ENCODE measurements at regions not wholly inside any gene's neighbourhood (a gene's known extent, or its start where the extent isn't known, plus 50 kb on each side); places are given as distances from the start of the nearest gene placed in this dataset.

GRCh38 chr2:174697255-174697654 is 67.0 kb downstream of the CHRNA1 start:
- peak; percentile 49 for DNase-seq (ENCODE audit: low spot score)
- H3K27ac Mint-ChIP-seq = no peak overlapping the region

DNA sequence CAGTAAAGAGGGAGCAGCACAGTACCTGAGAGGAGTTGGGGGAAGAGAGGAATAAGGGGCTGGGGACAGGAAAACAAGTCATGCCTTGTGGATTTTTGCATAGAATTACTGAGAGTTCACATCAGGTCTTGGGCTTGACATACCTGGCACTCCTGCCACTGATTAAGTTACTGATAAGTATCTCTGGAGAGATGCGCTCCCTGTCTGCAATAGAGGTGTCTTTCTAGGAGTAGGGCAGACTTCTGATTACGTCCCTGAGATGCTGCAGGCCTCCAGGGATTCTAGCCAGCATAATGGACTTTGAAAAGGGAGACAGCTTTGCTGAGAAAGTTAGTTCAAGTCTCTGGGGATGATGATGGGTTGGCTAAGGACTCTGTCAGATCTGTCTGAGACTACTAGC is 69.4 kb downstream of the CHRNA1 start:
- Mint-ChIP-seq H3K4me3 (no peak overlapping the region), H3K27me3 (ENCODE audit: low read depth) (peaks cover 24% of the 10 kb centered on the region), H3K27ac (no peak overlapping the region), H3K9me3 (no peaks in the 10 kb centered on the region), H3K36me3 (ENCODE audit: low read depth) (no peaks in the 10 kb centered on the region), H3K4me1 (ENCODE audit: low read depth) (peaks cover 2% of the 10 kb centered on the region)
- no peak for DNase-seq (ENCODE audit: low spot score)

More at GRCh38 chr2:174697255-174697654, 67.0 kb downstream of the CHRNA1 start:
- H3K36me3 Mint-ChIP-seq (ENCODE audit: low read depth) = no peaks in the 10 kb centered on the region
- H3K27me3 Mint-ChIP-seq (ENCODE audit: low read depth) = peaks cover 27% of the 10 kb centered on the region
- H3K4me1 Mint-ChIP-seq (ENCODE audit: low read depth) = peaks cover 2% of the 10 kb centered on the region
- H3K9me3 Mint-ChIP-seq = no peaks in the 10 kb centered on the region
- no peak overlapping the region for H3K4me3 Mint-ChIP-seq

DNA sequence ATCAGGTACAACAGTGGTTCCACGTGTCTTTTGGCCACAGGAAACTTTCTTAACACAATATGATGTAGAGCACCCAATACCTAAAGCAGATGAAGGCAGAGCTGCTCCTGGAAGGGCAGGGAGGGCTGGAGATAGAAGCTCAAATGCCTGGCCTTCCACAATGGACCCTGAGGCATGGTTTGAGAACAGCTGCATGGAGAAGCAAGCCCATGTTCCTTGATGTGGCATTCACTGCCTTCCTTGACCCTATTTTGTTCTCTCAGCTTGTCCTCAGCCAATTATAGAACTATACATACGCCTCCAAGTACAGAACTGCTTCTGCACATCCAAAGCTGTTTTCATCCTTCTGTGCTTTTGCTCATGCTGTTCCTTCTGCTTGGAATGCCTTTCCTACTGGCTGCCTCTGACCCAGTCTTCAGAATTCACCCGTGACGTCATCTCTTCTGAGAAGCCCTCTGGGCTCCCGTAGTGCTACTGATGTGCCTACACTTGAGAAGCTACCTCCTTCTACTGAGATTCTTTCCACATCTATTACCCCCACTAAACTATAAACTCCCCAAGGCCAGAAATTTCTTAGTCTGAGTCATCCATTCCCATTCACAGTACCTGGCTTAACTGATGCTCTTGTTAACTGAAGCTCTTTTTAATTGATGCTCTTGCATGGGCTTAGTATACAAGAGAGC is 69.9 kb downstream of the CHRNA1 start:
- Mint-ChIP-seq H3K4me3 (no peak overlapping the region), H3K4me1 (ENCODE audit: low read depth) (peaks cover 2% of the 10 kb centered on the region), H3K9me3 (no peaks in the 10 kb centered on the region), H3K36me3 (ENCODE audit: low read depth) (no peaks in the 10 kb centered on the region), H3K27ac (no peak overlapping the region), H3K27me3 (ENCODE audit: low read depth) (peaks cover 24% of the 10 kb centered on the region)
- DNase-seq (ENCODE audit: low spot score) = no peak

GRCh38 chr2:174693344-174693743 is 70.9 kb downstream of the CHRNA1 start:
- Mint-ChIP-seq H3K27me3 (ENCODE audit: low read depth) (peaks cover 24% of the 10 kb centered on the region), H3K4me3 (no peak overlapping the region), H3K36me3 (ENCODE audit: low read depth) (no peaks in the 10 kb centered on the region), H3K9me3 (no peaks in the 10 kb centered on the region), H3K27ac (no peak overlapping the region), H3K4me1 (ENCODE audit: low read depth) (peaks cover 2% of the 10 kb centered on the region)
- DNase-seq (ENCODE audit: low spot score) = no peak

GRCh38 chr2:174692256-174692919 is 71.9 kb downstream of the CHRNA1 start:
- DNase-seq (ENCODE audit: low spot score) = no peak
- Mint-ChIP-seq H3K27me3 (ENCODE audit: low read depth) (peaks cover 24% of the 10 kb centered on the region), H3K9me3 (no peaks in the 10 kb centered on the region), H3K4me3 (no peak overlapping the region), H3K27ac (no peak overlapping the region), H3K36me3 (ENCODE audit: low read depth) (no peaks in the 10 kb centered on the region), H3K4me1 (ENCODE audit: low read depth) (peaks cover 7% of the 10 kb centered on the region)

GRCh38 chr2:174691201-174691779 is 73.0 kb downstream of the CHRNA1 start:
- H3K27ac Mint-ChIP-seq = no peak overlapping the region
- H3K9me3 Mint-ChIP-seq = no peaks in the 10 kb centered on the region
- peaks cover 8% of the 10 kb centered on the region for H3K4me1 Mint-ChIP-seq (ENCODE audit: low read depth)
- H3K36me3 Mint-ChIP-seq (ENCODE audit: low read depth) = no peaks in the 10 kb centered on the region
- no peak for DNase-seq (ENCODE audit: low spot score)
- H3K4me3 Mint-ChIP-seq = no peak overlapping the region
- peaks cover 20% of the 10 kb centered on the region for H3K27me3 Mint-ChIP-seq (ENCODE audit: low read depth)

DNA sequence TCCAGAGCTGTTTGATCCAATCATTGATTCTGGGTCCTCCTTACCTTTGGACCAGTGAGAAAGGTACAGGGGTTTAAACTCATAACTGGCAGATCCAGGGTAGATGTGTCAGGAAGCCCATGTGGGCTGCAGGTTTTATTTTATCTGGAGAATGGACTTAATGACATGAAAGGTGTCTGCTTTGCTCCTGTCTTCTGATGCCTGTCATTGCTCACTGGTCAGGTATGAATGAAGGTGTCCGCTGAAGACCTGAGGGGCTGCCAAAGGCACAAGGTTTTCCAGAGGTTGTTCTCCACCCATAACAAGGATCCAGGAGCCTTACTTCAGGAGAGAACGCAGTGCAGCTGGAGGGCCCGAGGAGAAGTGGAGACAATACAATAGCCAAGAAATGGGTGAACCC is 74.2 kb downstream of the CHRNA1 start:
- no peak overlapping the region for H3K27ac Mint-ChIP-seq
- H3K36me3 Mint-ChIP-seq (ENCODE audit: low read depth) = no peaks in the 10 kb centered on the region
- H3K4me1 Mint-ChIP-seq (ENCODE audit: low read depth) = peaks cover 10% of the 10 kb centered on the region
- H3K9me3 Mint-ChIP-seq = no peaks in the 10 kb centered on the region
- H3K4me3 Mint-ChIP-seq = no peak overlapping the region
- peaks cover 16% of the 10 kb centered on the region for H3K27me3 Mint-ChIP-seq (ENCODE audit: low read depth)
- no peak for DNase-seq (ENCODE audit: low spot score)

DNA sequence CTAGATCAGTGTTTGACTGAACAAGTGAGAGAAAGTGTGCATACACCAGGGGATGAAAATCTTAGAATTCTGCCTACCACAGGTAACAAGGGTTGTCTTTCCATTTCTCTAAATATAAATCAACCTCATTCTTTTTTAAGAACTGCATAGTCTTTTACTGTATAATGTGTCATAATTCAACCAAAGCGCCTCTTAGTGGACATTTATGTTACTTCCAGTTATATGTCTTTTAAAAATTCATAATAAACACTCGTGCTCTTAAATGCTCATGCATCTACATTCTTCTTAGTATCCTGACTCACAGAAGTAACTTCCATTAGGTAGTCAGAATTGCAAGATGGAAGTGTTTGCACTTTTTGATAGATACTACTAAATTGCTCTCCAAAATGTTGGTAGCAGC is 76.2 kb downstream of the CHRNA1 start:
- H3K4me3 Mint-ChIP-seq = no peak overlapping the region
- no peak for DNase-seq (ENCODE audit: low spot score)

DNA sequence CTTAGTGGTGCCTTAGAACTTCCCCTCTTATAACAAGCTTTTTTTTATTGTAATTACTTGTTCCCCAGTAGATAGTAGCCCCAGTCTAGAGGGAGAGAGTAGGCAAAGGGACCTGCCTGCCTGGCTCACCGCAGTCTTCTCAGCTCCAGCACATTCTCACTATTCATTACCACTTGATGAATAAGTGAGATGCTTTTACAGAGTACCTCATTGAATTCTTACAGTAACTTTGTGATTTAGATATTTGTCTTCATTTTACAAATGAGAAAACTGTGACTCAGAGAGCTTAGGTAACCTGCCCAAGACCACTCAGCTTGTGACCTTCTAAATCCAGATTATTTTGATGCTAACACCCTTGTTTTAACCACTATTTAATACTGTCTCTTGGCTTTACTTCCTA is 77.8 kb downstream of the CHRNA1 start:
- Mint-ChIP-seq H3K27me3 (ENCODE audit: low read depth) (peaks cover 10% of the 10 kb centered on the region), H3K9me3 (no peaks in the 10 kb centered on the region), H3K27ac (no peak overlapping the region), H3K4me3 (no peak overlapping the region), H3K36me3 (ENCODE audit: low read depth) (no peaks in the 10 kb centered on the region), H3K4me1 (ENCODE audit: low read depth) (peaks cover 26% of the 10 kb centered on the region)
- no peak for DNase-seq (ENCODE audit: low spot score)

More for the DNA sequence above, 76.2 kb downstream of the CHRNA1 start:
- Mint-ChIP-seq H3K27ac (no peak overlapping the region), H3K9me3 (no peaks in the 10 kb centered on the region), H3K4me1 (ENCODE audit: low read depth) (peaks cover 21% of the 10 kb centered on the region), H3K27me3 (ENCODE audit: low read depth) (peaks cover 10% of the 10 kb centered on the region), H3K36me3 (ENCODE audit: low read depth) (no peaks in the 10 kb centered on the region)

DNA sequence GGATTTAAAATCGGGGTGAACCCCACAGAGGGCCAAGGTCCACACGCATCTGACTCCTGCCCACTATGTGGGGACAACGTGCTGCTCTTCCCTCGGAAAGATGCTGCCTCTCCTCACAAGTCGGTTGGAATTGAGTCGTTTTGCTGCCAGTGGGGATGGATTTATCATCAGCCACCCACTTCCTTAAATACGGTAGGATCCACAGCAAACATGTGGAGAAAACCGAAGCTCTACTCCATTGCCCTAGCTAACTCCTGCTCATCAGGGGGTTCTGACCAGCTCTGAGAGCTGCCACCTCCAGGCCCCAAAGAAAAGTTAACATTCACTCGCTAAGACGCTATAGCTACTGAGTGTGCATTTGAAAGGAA is 80.9 kb downstream of the CHRNA1 start:
- DNase-seq (ENCODE audit: low spot score) = no peak
- Mint-ChIP-seq H3K4me3 (peak overlapping the region; percentile 92), H3K27me3 (ENCODE audit: low read depth) (peaks cover 10% of the 10 kb centered on the region), H3K4me1 (ENCODE audit: low read depth) (peaks cover 46% of the 10 kb centered on the region), H3K27ac (peak overlapping the region; percentile 88), H3K36me3 (ENCODE audit: low read depth) (peaks cover 3% of the 10 kb centered on the region), H3K9me3 (no peaks in the 10 kb centered on the region)

DNA sequence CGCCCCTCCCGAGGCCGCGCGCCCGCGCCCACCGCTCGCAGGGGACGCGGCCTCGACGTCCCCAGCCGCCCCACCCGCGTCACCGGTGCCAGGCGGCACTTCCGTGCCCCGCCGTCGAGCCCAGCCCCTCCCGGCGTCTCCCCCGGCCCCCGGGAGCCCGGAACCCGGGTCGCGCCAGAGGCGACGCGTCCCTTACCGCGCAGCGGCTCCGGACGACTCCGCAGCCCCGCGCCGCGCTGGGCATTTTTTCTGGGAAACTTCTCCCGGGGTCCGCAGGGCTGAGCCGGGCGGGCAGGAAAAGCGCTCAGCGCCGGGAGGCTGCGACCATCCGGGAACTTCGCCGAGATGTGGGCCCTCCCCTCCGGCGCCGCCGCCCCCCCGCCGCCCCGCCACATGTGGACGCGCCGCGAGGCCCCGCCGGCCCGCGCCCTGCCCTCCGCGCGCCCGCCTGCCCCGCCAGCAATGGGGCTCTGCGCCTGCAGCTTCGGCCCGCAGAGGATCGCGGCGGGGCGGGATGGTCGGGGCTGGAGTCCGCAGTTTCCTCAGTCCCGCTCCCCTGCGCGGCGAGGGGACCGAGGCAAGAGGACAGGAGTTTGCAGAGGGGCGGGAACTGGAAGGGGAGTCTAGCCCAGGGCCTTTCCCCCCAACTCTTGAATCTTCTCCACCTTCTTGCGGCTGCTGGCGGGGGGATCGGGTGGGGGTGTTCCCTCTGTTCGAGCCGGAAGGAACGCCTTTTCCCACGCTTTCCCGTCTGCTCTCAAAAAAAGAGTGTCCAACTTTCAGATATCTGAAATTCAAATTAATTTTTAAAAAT is 81.5 kb downstream of the CHRNA1 start:
- peaks cover 10% of the 10 kb centered on the region for H3K27me3 Mint-ChIP-seq (ENCODE audit: low read depth)

DNA sequence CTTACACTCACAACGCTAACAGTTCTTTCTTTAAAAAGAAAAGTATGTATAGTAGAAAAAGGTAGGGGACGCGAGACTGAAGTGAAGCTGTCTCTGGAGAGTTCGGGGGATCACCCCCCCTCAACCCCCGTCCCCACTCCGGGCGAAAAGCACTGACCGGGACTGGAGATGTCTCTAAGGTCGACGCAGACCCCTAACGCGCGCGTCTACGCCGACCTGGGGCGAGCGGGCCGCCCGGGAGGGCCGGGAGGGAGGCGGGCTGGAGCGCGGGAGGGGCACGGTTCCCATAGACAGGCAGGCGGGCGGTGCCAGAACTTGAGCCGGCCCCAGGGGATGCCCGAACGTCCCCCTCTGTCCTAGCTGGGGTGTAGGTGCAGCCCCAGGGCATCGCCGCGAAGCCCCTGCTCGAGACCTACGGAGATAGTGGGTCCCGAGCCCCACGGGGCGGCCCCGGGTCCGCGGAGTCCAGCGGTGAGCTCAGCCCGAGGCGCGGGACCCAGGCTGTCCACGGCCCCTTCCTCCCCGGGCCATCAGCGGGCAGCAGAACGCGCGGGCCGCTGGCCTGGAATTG is 82.2 kb downstream of the CHRNA1 start:
- Mint-ChIP-seq H3K4me1 (ENCODE audit: low read depth) (peaks cover 46% of the 10 kb centered on the region), H3K9me3 (no peaks in the 10 kb centered on the region), H3K27ac (peak overlapping the region; percentile 73), H3K4me3 (peak overlapping the region; percentile 82), H3K27me3 (ENCODE audit: low read depth) (peaks cover 10% of the 10 kb centered on the region), H3K36me3 (ENCODE audit: low read depth) (peaks cover 3% of the 10 kb centered on the region)
- peak; percentile 25 for DNase-seq (ENCODE audit: low spot score)

More for the DNA sequence above, 81.5 kb downstream of the CHRNA1 start:
- peak overlapping the region; percentile 92 for H3K4me3 Mint-ChIP-seq
- peaks cover 44% of the 10 kb centered on the region for H3K4me1 Mint-ChIP-seq (ENCODE audit: low read depth)
- H3K36me3 Mint-ChIP-seq (ENCODE audit: low read depth) = peaks cover 3% of the 10 kb centered on the region
- H3K27ac Mint-ChIP-seq = peak overlapping the region; percentile 88
- H3K9me3 Mint-ChIP-seq = no peaks in the 10 kb centered on the region
- peak; percentile 58 for DNase-seq (ENCODE audit: low spot score)

GRCh38 chr2:174681099-174682006 is 82.9 kb downstream of the CHRNA1 start:
- H3K27me3 Mint-ChIP-seq (ENCODE audit: low read depth) = peaks cover 10% of the 10 kb centered on the region
- H3K9me3 Mint-ChIP-seq = no peaks in the 10 kb centered on the region
- no peak for DNase-seq (ENCODE audit: low spot score)
- no peak overlapping the region for H3K27ac Mint-ChIP-seq
- H3K4me1 Mint-ChIP-seq (ENCODE audit: low read depth) = peaks cover 44% of the 10 kb centered on the region
- peak overlapping the region; percentile 82 for H3K4me3 Mint-ChIP-seq
- peaks cover 3% of the 10 kb centered on the region for H3K36me3 Mint-ChIP-seq (ENCODE audit: low read depth)
